ENCODE measurements at regions not wholly inside any gene's neighbourhood (a gene's known extent, or its start where the extent isn't known, plus 50 kb on each side); places are given as distances from the start of the nearest gene placed in this dataset.
"Not testable (repeated sequence)": the region's sequence is repeated elsewhere in the genome, so short reads cannot be mapped to it uniquely, and the experiment has no call there.

DNA sequence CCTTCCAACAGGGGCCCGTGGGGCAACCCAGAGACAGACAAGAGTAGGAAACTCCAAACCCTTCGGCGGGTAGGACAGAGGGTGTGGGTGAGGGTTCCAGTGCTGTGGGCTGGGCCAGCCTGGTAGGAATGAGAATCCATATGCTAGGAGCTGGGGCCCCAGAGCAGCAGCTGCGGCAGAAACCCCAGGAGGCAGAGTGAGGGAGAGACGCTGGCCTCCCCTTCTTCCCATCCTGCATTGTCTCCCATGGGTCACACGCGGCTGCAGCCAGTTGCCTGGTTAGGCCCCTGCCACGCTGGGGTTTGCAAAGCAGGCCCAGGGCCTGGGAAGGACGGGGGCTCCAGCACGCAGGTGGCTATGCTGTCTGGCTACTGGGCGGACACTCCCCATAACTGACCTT is 113.1 kb upstream of the CCZ1B start:
- DNase-seq (ENCODE audit: low read depth) = not testable (repeated sequence)

GRCh38 chr7:6939896-6940295 is 113.8 kb upstream of the CCZ1B start:
- DNase-seq (ENCODE audit: low read depth) = not testable (repeated sequence)

DNA sequence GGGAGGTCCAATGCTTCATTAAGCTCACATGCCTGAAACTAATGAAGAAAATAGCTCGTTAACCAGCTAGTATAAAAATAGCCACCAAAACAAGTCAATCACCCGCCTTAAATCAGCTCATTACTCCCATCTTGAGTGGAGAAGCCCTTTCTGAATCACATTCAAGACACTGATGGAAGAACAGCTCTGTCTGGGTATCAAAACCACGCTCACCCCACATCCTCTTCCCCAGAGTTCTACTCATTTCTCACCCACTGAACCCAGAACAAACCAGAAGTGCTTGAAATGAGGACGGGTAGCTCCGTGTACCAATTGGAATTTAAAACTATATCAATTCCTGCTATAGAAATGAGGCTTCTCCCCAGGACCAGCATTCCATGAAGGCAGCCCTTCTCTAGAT is 120.8 kb upstream of the CCZ1B start:
- DNase-seq (ENCODE audit: low read depth) = not testable (repeated sequence)

- not testable (repeated sequence) for DNase-seq (ENCODE audit: low read depth)
These were observed 124.2 kb upstream of the CCZ1B start for GRCh38 chr7:6950231-6950630.

GRCh38 chr7:6951553-6951952 is 125.5 kb upstream of the CCZ1B start:
- DNase-seq (ENCODE audit: low read depth) = not testable (repeated sequence)

DNA sequence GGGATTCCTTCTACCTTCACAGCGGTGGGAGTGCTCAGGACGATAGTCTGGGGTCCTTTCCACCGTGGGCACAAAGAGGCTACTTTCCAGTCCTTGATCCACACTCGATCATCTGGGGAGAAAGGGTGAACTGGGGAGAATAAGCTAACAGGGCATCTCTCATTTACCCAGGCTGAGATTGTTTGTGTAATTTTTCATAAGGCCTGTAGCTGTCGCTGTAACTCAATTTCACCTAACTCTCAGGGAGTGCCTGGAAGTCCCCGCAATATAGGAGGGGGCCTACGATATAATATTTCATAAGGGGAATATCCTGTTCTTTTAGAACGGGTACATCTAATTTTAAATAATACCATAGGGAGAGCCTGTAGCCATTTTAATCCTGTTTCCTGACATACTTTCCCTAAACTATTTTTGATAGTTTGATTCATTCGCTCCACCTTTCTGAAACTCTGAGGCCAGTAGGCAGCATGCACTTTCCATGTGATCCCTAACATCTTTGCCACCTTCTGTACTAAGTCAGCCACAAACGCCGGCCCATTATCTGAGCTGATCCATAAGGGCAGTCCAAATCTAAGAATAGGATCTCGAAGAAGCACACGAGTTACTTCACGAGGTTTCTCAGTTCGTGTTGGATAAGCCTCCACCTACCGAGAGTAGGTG is 127.2 kb upstream of the CCZ1B start:
- DNase-seq (ENCODE audit: low read depth) = not testable (repeated sequence)

DNA sequence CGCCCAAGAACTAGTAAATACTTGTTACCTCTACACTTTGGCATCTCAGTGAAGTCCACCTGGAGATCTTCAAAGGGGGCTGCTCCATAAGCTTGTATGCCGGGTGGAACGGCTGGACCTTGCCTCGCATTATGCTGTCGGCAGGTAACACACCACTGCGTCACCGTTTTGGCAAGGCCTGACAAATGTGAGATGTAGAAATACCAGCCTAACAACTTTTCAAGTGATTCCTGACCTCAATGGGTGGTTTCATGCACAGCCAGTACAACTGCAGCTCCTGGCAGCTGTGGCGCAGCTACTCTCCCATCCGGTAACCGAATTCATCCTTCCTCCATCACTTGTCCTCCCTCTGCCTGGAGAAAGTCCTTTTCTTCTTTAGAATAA is 127.7 kb upstream of the CCZ1B start:
- not testable (repeated sequence) for DNase-seq (ENCODE audit: low read depth)

DNA sequence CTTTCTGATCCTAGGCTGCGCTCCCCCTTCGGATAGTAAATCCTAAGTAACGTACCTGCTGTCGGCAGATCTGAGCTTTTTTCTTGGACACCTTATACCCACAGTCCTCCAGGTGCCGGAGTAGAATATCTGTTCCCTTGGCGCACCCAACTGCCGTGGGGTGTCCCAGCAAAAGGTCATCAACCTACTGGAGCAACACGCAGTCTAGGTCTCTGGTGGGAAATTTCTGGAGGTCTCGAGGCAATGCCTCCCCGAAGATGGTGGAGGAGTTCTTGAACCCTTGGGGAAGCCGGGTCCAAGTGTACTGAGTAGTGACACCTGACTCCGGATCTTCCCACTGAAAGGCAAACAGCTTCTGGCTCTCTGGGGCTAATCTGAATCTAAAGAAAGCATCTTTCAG is 129.3 kb upstream of the CCZ1B start:
- DNase-seq (ENCODE audit: low read depth) = not testable (repeated sequence)

DNA sequence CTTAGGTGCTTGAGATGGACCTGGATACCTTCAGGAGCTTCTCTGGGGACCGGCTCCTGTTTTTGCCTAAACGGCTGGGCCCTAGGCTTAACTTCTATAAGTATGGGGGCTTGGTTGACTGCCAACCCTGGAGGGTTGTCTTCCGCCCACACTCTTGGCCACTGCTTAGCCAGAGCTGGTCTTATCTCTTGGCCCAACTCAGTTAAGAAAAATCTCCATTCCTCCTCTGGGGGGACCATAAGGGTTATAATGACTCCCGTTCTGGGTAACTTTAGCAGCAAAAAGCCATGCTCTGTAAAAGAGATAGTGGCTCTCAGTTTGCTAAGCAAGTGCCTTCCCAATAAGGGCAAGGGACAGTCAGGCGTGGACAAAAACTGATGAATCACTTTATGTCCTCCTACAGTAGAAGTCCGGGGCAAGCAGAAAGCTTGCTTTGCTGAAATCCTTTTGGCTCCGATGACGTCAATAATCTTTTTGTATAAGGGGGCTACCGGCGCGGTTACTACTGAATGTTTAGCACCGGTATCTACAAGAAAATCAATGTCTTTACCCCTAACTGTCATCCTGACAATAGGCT is 130.0 kb upstream of the CCZ1B start:
- not testable (repeated sequence) for DNase-seq (ENCODE audit: low read depth)

DNA sequence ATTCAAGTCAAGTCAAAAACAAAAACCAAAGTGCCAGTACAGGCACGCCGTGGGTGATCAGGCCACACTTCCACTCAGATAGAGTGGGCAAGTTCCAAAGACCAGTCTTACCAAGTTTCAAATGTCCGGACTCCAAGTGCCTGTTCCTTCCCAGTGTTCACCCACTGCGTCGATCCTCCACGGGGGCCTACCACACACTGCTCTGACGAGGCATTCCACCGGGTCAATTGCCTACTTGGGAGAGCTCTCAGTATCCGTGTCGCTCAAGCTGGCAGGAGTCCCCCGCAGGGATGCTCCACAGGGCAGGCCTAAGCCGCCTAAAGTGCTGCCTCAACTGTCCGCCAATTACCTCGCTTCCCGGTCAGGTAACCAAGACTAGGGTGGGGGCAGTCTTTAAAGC is 132.3 kb upstream of the CCZ1B start:
- DNase-seq (ENCODE audit: low read depth) = not testable (repeated sequence)

DNA sequence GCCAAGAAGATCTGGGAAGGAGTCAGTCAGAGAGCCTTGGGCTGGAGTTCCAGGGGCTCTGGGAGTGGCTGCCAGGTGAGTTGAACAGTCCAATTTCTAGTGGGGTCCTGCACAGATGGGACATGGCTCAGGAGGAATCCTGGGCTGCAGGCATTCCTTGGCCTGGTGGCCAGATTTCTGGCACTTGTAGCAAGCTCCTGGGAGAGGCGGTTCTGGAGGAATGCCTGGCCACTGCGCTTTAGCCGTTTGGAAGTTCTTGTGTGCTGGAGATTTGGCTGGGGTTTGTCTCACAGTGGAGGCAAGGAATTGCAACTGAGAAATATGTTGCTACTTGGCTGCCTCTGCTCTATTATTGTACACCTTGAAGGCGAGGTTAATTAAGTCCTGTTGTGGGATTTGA is 133.9 kb upstream of the CCZ1B start:
- not testable (repeated sequence) for DNase-seq (ENCODE audit: low read depth)

- not testable (repeated sequence) for DNase-seq (ENCODE audit: low read depth)
These were observed 136.8 kb upstream of the CCZ1B start for GRCh38 chr7:6962871-6963270.

DNA sequence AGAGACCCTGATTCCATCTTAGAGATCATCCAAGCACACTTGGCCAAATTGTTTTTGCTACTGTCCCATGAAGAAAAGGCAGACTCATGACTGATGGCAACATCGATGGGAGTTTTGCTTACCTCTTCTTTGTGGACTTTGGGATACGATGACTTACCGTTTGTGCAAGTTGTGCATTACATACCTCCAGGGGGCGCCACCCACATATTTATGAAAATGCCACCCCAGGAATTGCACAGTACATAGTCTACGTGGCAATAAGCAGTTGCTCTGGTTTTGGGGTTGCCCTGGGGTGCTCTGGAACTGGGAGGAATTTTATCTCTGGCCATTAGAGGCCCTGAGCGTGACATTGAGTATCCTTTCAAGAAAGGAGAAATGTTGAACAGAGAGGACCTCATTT is 139.0 kb upstream of the CCZ1B start:
- peak; percentile 27 for DNase-seq (ENCODE audit: low read depth)

GRCh38 chr7:6970180-6970579 is 144.1 kb upstream of the CCZ1B start:
- not testable (repeated sequence) for DNase-seq (ENCODE audit: low read depth)

DNA sequence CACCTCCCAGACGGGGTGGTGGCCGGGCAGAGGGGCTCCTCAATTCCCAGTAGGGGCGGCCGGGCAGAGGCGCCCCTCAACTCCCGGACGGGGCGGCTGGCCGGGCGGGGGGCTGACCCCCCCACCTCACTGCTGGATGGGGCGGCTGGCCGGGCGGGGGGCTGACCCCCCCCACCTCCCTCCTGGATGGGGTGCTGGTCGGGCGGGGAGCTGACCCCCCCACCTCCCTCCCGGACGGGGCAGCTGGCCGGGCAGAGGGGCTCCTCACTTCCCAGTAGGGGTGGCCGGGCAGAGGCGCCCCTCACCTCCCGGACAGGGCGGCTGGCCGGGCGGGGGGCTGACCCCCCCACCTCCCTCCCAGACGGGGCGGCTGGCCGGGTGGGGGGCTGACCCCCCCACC is 148.8 kb upstream of the CCZ1B start:
- not testable (repeated sequence) for DNase-seq (ENCODE audit: low read depth)

DNA sequence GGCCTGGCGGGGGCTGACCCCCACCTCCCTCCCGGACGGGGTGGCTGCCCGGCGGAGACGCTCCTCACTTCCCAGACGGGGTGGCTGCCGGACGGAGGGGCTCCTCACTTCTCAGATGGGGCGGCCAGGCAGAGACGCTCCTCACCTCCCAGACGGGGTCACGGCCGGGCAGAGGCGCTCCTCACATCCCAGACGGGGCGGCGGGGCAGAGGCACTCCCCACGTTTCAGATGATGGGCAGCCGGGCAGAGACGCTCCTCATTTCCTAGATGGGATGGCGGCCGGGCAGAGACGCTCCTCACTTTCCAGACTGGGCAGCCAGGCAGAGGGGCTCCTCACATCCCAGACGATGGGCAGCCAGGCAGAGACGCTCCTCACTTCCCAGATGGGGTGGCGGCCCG is 149.3 kb upstream of the CCZ1B start:
- DNase-seq (ENCODE audit: low read depth) = not testable (repeated sequence)

- not testable (repeated sequence) for DNase-seq (ENCODE audit: low read depth)
These were observed 151.3 kb upstream of the CCZ1B start for GRCh38 chr7:6977368-6977767.

- not testable (repeated sequence) for DNase-seq (ENCODE audit: low read depth)
These were observed 152.3 kb upstream of the CCZ1B start for GRCh38 chr7:6978326-6978725.

DNA sequence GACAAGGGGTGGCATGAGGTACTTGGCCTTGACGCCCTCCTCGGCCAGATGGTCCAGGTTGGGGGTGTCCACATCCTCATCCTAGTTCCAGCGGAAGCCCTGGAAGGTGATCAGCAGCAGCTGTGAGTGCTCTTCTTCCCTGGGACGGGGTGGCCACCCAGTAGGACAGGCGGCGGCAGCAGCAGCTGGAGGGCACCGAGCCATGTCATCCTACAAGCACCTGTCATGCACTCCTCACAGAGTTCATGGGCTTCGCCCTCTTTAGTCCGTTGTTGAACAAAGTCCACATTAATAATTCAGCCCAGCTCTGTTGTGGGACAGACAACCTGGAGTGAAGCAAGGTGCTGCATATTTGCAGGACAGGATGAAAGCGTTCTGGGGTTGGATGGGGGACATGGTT is 153.4 kb upstream of the CCZ1B start:
- not testable (repeated sequence) for DNase-seq (ENCODE audit: low read depth)

GRCh38 chr7:6982375-6982774 is 156.3 kb upstream of the CCZ1B start:
- not testable (repeated sequence) for DNase-seq (ENCODE audit: low read depth)

DNA sequence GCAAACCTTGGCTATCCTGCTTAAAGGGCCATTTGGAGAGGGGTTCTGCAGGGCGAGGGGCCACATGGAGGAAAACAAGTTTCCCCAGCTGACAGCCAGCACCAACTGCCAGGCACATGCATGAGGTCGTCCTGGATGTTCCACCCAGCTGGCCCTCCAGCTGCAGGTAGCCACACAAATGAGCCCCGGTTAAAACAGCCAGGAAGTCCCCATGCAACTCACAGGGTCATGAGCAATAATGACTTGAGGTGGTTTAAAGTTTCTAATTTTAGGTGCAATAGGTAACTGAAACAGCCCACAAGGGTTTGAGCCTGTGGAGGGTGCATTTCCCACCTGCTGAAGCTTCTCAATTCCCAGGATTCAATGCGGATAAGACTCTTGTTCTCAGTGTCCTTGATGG is 160.8 kb upstream of the CCZ1B start:
- not testable (repeated sequence) for DNase-seq (ENCODE audit: low read depth)

GRCh38 chr7:6988608-6989007 is 162.5 kb upstream of the CCZ1B start:
- DNase-seq (ENCODE audit: low read depth) = not testable (repeated sequence)

DNA sequence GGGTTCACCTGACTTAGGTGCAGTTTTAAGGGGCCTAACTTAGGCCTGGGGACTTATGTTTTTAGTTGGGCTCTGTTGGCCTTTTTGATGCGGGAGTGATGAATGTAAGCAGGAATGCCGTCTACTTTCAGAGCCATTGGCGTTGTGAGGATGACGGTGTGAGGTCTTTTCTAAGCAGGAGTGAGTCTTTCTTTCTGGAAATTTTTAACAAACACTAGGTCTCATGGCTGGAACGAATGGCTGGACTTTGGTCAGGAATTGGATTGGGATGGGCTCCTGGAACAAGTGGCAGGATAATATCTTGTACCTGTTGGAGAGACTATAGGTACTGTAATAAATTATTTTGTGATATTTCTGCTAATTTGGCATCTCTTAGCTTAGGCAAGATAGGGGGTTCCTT is 163.9 kb upstream of the CCZ1B start:
- DNase-seq (ENCODE audit: low read depth) = not testable (repeated sequence)
